Transverse colon (tissue), 3 donors: ENCODE measurements at regions not wholly inside any gene's neighbourhood (a gene's known extent, or its start where the extent isn't known, plus 50 kb on each side); places are given as distances from the start of the nearest gene placed in this dataset.

Experiments
- CTCF ChIP-seq, 5 experiments: fragments of 200-600 bp in 3 of 5; fragments of 450-650 bp in 2 of 5; sonication (generic) in 3 of 5; IDR thresholded peaks; 1 replicate in 2 of 5; 2 replicates in 3 of 5; pipeline ENCODE4 v1.5.1; 2016 to 2017; ENCODE audit warnings: antibody characterized with exemption in 5 of 5, inconsistent platforms in 3 of 5, mild to moderate bottlenecking in 2 of 5, moderate library complexity in 1 of 5
- EP300 ChIP-seq: sonication (generic); formaldehyde crosslinking; IDR thresholded peaks from one replicate; pipeline ENCODE4 v1.6.1; 2017; ENCODE audit warnings: antibody characterized with exemption, low read depth
- POLR2A ChIP-seq: fragments of 450-650 bp; IDR thresholded peaks from one replicate; pipeline ENCODE4 v1.6.1; 2016; ENCODE audit warnings: antibody characterized with exemption, mild to moderate bottlenecking, moderate library complexity

- no peak for TF ChIP-seq CTCF (IDR thresholded peaks at IDR 0.05)
- TF ChIP-seq EP300: no peak
- no peak for TF ChIP-seq POLR2A
Measured at GRCh38 chr4:15201782-15202181, 199.5 kb downstream of the CPEB2 start.
